ENCODE measurements at regions not wholly inside any gene's neighbourhood (a gene's known extent, or its start where the extent isn't known, plus 50 kb on each side); places are given as distances from the start of the nearest gene placed in this dataset.
"Not testable (repeated sequence)": the region's sequence is repeated elsewhere in the genome, so short reads cannot be mapped to it uniquely, and the experiment has no call there.

DNA sequence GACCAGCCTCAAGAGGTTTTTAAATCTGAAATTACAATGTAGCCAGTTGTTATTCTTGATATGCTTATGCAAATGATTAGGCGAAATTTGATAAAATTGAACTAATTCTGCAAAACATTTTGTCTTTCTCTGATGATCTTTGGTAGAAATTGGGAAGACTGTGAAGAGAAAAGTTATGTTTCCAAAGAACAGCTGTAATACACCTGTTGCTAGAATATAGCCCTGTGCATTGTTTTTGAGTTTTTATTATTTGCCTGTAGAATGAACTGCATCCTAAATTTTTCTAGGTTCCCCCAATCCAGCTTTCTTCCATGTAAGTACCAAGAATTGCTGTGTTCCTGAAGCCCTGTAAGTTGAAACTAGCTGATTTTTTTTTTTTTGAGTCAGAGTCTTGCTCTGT lies 81.5 kb upstream of the RHOU start:
- Mint-ChIP-seq H3K4me1 (peaks cover 3 to 4% of the 10 kb centered on the region in 2 donors), H3K4me3 (no peak overlapping the region), H3K36me3 (no peaks in the 10 kb centered on the region), H3K9me3 (peaks cover 0 to 2% of the 10 kb centered on the region in 2 donors), H3K27me3 (peaks cover 35 to 76% of the 10 kb centered on the region in 2 donors), H3K27ac (no peak overlapping the region)
- ATAC-seq (replicated peaks) (no peak), DNase-seq (no peak)

DNA sequence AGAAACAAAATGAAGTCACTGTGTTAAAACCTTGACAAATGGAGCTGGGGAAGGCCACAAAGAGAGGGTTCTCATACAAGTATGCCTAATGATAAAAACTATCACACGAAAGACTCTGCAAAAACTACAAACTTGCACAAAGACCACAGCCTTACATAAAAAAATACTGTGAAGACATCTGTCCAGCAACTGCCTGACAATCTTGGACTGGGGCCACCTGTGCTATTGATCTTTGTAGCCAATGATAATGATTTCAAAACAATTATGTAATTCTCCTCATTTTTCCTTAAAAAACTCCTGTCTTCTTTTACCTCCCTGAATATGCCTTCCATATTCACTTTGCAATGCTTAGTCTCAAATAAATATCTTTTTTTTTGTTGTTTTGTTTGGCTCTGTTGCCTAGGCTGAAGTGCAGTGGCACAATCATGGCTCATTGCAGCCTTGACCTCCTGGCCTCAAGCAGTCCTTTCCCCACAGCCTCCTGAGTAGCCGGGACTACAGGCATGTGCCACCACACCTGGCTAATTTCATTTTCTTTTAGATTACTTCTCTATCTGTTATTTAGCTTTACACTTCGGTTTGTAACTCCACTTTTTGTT lies 79.4 kb upstream of the RHOU start:
- DNase-seq, result no peak
- Mint-ChIP-seq H3K4me3 (no peak overlapping the region), H3K36me3 (no peaks in the 10 kb centered on the region), H3K9me3 (no peaks in the 10 kb centered on the region), H3K27me3 (peaks cover 27 to 67% of the 10 kb centered on the region in 2 donors), H3K4me1 (no peaks in the 10 kb centered on the region), H3K27ac (no peak overlapping the region)
- ATAC-seq (replicated peaks), result no peak

DNA sequence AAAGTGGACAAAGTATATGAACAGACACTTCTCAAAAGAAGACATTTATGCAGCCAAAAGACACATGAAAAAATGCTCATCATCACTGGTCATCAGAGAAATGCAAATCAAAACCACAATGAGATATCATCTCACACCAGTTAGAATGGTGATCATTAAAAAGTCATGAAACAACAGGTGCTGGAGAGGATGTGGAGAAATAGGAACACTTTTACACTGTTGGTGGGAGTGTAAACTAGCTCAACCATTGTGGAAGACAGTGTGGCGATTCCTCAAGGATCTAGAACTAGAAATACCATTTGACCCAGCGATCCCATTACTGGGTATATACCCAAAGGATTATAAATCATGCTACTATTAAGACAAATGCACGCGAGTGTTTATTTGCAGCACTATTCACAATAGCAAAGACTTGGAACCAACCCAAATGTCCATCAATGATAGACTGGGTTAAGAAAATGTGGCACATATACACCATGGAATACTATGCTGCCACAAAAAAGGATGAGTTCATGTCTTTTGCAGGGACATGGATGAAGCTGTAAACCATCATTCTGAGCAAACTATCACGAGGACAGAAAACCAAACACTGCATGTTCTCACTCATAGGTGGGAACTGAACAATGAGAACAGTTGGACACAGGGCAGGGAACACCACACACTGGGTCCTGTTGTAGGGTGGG lies 73.1 kb upstream of the RHOU start:
- H3K27ac Mint-ChIP-seq; H3K36me3 Mint-ChIP-seq; H3K9me3 Mint-ChIP-seq; DNase-seq; ATAC-seq (replicated peaks); H3K4me1 Mint-ChIP-seq; H3K4me3 Mint-ChIP-seq: not testable (repeated sequence)
- H3K27me3 Mint-ChIP-seq, result peaks cover 23 to 44% of the 10 kb centered on the region in 2 donors

DNA sequence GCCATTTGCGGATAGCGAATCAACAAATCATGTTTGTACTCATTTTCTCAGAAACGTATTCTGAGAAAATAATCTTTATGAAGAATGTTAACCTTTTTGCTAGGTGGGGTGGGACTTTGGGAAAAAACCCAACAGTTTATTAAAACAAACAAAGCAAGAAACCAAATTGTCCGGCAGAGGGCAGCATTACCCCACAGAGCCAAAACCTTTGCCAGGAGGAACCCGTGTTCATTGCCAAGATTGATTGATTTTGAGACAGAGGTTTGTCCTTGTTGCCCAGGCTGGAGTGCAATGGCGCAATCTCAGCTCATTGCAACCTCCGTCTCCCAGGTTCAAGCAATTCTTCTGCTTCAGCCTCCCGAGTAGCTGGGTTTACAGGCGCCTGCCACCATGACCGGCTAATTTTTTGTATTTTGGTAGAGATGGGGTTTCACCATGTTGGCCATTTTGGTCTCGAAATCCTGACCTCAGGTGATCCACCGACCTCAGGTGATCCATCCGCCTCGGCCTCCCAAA lies 70.8 kb upstream of the RHOU start:
- Mint-ChIP-seq H3K27me3 (peaks cover 19 to 23% of the 10 kb centered on the region in 2 donors), H3K27ac (no peak overlapping the region), H3K9me3 (peaks cover 0 to 3% of the 10 kb centered on the region in 2 donors), H3K4me1 (no peaks in the 10 kb centered on the region), H3K36me3 (no peaks in the 10 kb centered on the region), H3K4me3 (no peak overlapping the region)
- DNase-seq (peak; percentile 54), ATAC-seq (replicated peaks) (no peak)

DNA sequence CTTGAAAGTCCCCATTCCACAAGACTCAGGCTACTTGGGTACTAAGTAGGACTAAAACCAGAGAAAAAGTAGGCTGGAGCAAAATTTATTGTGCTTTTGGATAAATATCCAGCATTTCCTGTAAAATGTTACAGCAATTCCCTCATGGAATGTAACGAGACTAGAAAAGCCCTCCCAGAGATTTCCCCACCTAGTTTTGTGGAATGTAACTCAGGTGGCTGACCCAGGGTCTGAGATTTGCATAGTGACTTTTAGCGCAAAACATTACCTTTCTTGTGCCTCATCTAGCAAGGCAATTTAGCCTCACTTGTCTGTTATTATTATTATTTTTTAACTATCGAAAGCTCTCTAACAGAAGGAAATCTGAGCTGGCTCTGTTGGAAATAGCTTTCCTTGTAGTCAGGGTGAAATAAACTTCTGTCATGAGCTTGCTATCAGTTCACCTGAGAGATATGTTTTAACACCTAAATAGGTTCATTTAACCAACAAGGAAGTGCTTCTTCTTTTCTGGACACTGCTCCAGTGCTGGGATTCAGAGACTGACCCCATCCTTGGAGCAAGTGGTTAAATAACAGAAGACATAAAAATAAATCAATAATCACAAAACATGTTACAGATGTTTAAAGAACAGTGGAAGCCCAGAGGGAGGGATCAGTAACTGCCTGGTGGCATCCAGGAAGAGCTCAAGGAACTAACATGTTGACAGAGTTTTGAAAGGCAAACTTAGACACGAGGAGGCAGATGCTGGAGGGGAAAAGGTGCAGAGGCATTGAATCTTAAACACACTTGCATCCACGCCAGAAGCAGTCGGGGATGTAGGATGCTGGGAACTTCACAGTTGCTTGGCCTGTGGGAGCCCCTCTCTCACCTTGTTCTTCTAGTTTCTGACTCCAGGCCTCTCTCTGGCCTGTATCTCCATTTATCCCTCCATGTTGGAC lies 68.3 kb upstream of the RHOU start:
- no peak overlapping the region for H3K4me3 Mint-ChIP-seq
- no peaks in the 10 kb centered on the region for H3K4me1 Mint-ChIP-seq
- DNase-seq (no peak), ATAC-seq (replicated peaks) (no peak)
- no peaks in the 10 kb centered on the region for H3K9me3 Mint-ChIP-seq
- H3K27me3 Mint-ChIP-seq, result peaks cover 7% of the 10 kb centered on the region in 2 donors
- no peak overlapping the region for H3K27ac Mint-ChIP-seq
- no peaks in the 10 kb centered on the region for H3K36me3 Mint-ChIP-seq

DNA sequence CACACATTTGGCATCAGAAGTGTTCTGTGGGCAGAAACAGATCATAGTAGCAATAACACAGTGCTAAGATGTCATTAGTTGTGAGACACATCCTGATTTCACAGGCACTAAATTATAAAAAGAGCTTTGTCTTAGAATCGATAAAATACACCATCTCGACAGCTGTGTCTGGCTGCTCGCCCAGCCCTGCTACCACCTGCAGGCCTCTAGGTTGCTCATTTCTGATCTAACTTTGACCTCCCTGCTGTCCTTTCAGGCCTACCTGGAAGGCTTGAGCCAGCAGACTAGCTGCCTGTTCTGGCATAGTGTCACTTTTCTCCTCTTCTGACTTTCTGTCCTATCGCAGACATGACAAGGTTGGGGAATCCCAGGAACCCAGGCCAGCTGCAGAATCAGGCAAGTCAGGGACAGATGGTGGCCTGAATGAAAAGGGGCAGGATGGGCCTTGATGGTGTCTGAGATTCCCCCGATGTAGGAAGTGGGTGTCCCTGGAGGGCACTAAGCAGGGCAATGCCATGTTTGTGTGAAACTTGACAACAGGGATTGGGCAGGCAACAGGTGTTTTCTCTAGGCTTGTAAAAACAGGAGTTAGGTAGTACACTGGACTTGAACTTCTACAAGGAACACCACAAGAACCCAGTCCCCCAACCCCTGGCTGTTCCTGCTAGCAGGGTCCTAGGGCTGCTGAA lies 66.6 kb upstream of the RHOU start:
- no peak for DNase-seq
- Mint-ChIP-seq H3K36me3 (no peaks in the 10 kb centered on the region), H3K4me1 (no peaks in the 10 kb centered on the region), H3K27ac (no peak overlapping the region), H3K4me3 (no peak overlapping the region), H3K27me3 (peaks cover 4 to 5% of the 10 kb centered on the region in 2 donors), H3K9me3 (no peaks in the 10 kb centered on the region)
- no peak for ATAC-seq (replicated peaks)

DNA sequence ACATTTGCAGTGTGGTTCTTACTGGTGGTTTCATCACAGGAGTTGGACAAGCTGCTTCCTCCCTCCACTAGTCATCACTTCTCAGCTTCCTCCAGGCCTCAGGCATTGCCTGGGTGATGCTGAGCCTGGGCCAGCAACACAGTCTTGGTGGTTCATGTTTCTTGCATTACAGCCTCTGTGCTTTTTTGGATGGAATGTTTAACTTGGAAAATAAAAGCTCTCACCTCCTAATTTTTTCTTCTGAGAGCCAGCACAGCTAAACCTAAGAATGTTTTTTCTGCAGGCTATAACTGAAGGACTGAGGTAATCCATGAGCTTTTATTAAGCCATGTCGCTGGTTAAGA lies 66.1 kb upstream of the RHOU start:
- DNase-seq (no peak), ATAC-seq (replicated peaks) (no peak)
- no peak overlapping the region for H3K4me3 Mint-ChIP-seq
- no peaks in the 10 kb centered on the region for H3K27me3 Mint-ChIP-seq
- no peaks in the 10 kb centered on the region for H3K9me3 Mint-ChIP-seq
- H3K4me1 Mint-ChIP-seq, result no peaks in the 10 kb centered on the region
- no peaks in the 10 kb centered on the region for H3K36me3 Mint-ChIP-seq
- no peak overlapping the region for H3K27ac Mint-ChIP-seq

DNA sequence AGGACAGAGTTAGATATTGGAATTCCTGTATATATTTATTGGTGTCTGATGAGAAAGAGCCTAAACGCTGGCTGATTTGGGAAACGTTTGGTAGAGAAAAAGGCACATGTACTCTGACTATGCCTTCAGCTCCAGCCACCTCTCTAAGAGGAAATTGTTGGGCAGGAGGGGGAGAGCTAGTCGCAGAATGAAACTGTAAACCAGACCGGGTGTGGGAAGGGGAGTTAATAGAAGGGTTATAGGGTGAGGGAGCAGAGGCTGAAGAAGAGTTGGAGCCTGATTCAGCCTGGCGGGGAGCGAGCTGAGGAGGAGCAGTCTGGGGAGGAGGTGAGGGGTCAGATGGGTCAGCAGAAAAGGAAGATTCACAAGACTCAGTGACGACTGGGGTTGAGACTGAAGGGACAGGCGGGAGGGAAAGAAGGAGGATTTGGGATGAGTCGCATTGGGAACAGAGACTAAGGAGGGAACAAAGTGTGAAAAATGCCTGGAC lies 54.2 kb upstream of the RHOU start:
- H3K27ac Mint-ChIP-seq; H3K9me3 Mint-ChIP-seq; H3K4me1 Mint-ChIP-seq; DNase-seq; H3K36me3 Mint-ChIP-seq; ATAC-seq (replicated peaks); H3K4me3 Mint-ChIP-seq: not testable (repeated sequence)
- peaks cover 20 to 31% of the 10 kb centered on the region in 2 donors for H3K27me3 Mint-ChIP-seq

DNA sequence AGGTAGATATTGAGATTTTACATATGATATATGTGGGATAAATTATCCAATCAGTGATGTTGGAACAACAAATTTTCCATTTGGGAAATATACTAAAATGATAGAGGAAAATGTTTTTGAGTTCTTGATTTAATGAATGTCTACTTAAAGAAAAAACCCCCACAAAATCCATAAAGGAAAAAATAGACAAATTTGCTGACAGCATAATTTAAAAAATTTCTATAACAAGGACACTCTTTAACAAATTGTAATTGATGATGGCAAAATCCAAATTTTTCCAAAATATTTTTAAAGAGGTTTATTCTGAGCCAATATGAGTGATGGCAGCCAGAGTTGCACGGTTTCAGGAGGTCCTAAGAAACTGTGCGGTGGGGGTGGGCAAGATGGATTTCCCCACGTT lies 51.9 kb upstream of the RHOU start:
- Mint-ChIP-seq H3K27me3 (peaks cover 32 to 37% of the 10 kb centered on the region in 2 donors), H3K4me3 (no peak overlapping the region), H3K4me1 (no peaks in the 10 kb centered on the region), H3K36me3 (no peaks in the 10 kb centered on the region), H3K9me3 (no peaks in the 10 kb centered on the region), H3K27ac (no peak overlapping the region)
- no peak for ATAC-seq (replicated peaks)
- DNase-seq, result no peak

DNA sequence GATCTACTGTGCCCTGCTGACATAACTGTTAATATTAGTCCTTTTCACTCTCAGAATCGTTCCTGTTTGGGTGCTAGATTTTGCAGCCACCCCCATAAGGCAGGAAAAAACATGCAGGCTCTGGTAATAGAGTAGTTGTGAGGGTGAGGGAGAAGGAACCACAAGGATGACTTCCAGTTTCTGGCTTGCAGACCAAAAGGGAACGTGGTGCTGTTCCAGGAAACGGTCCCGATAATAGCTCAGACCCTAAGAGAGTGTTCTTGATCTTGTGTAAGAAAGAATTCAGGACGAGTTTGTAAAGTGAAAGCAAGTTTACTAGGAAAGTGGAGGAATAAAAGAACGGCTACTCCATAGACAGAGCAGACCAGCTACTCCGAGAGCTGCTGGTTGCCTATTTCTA lies 50.7 kb upstream of the RHOU start:
- H3K36me3 Mint-ChIP-seq, result no peaks in the 10 kb centered on the region
- DNase-seq (no peak), ATAC-seq (replicated peaks) (no peak)
- H3K27me3 Mint-ChIP-seq, result peaks cover 37 to 40% of the 10 kb centered on the region in 2 donors
- no peaks in the 10 kb centered on the region for H3K9me3 Mint-ChIP-seq
- H3K4me3 Mint-ChIP-seq, result no peak overlapping the region
- H3K4me1 Mint-ChIP-seq, result no peaks in the 10 kb centered on the region
- H3K27ac Mint-ChIP-seq, result no peak overlapping the region

DNA sequence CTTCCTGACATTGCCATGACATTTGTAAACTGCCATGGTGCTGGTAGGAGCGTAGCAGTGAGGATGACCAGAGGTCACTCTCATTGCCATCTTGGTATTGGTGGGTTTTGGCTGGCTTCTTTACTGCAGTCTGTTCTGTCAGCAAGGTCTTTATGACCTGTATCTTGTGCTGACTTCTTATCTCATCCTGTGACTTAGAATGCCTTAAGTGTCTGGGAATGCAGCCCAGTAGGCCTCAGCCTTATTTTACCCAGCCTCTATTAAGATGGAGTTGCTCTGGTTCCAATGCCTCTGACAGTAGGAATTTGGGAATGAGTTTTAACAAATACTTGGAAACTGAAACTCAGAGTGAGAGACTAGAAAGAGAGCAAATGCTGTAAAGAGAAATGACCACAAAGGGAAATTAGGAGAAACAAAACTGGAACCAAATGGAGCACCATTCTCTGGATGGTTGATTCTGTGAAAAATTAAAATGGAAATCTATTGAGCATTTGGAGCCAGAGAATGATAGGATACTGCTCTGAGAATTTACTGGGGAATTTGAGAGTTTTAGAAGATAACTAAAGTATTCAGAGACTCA lies 50.1 kb upstream of the RHOU start:
- no peaks in the 10 kb centered on the region for H3K9me3 Mint-ChIP-seq
- ATAC-seq (replicated peaks) (no peak), DNase-seq (no peak)
- H3K4me3 Mint-ChIP-seq, result no peak overlapping the region
- no peak overlapping the region for H3K27ac Mint-ChIP-seq
- H3K36me3 Mint-ChIP-seq, result no peaks in the 10 kb centered on the region
- H3K4me1 Mint-ChIP-seq, result no peaks in the 10 kb centered on the region
- peaks cover 37 to 38% of the 10 kb centered on the region in 2 donors for H3K27me3 Mint-ChIP-seq
